OCI-LY1 (cell line): ENCODE measurements at regions not wholly inside any gene's neighbourhood (a gene's known extent, or its start where the extent isn't known, plus 50 kb on each side); places are given as distances from the start of the nearest gene placed in this dataset.

Source experiments
- H2AFZ ChIP-seq: fragments of 200-600 bp; sonication (generic), shearing (Covaris generic); 2 replicates; pipeline ENCODE4 v1.6.0; 2014; ENCODE audit warnings: antibody characterized with exemption, mild to moderate bottlenecking, low read length
- H3F3A ChIP-seq: fragments of 200-600 bp; sonication (generic), shearing (Covaris generic); 2 replicates; pipeline ENCODE4 v1.6.0; 2014; ENCODE audit warnings: mild to moderate bottlenecking, antibody characterized with exemption, low read length, moderate library complexity; ENCODE audit not compliant: insufficient read depth
- H3K27ac ChIP-seq: fragments of 200-600 bp; sonication (generic); 2 replicates; pipeline ENCODE4 v1.5.1; 2014; ENCODE audit warnings: low read length, mixed run types, mild to moderate bottlenecking, low read depth; ENCODE audit not compliant: poor library complexity, severe bottlenecking
- H3K27me3 ChIP-seq: fragments of 200-600 bp; sonication (generic); 2 replicates; pipeline ENCODE4 v1.6.0; 2014; ENCODE audit warnings: antibody characterized with exemption, mild to moderate bottlenecking, low read length, moderate library complexity; ENCODE audit not compliant: insufficient read depth
- H3K36me3 ChIP-seq: fragments of 200-600 bp; sonication (generic); 2 replicates; pipeline ENCODE4 v1.6.1; 2014; ENCODE audit warnings: mild to moderate bottlenecking, antibody characterized with exemption, low read length, moderate library complexity, mixed read lengths; ENCODE audit not compliant: insufficient read depth
- H3K4me1 ChIP-seq: fragments of 200-600 bp; sonication (generic); 2 replicates; pipeline ENCODE4 v1.5.1; 2014; ENCODE audit warnings: mild to moderate bottlenecking, low read length, moderate library complexity; ENCODE audit not compliant: insufficient read depth, severe bottlenecking
- H3K4me2 ChIP-seq: fragments of 200-600 bp; sonication (generic), shearing (Covaris generic); 2 replicates; pipeline ENCODE4 v1.6.1; 2014; ENCODE audit warnings: low read length
- H3K4me3 ChIP-seq: fragments of 200-600 bp; sonication (generic); 2 replicates; pipeline ENCODE4 v1.5.1; 2014; ENCODE audit warnings: low read length, low read depth, mild to moderate bottlenecking, mixed read lengths; ENCODE audit not compliant: poor library complexity, severe bottlenecking
- H3K79me2 ChIP-seq: fragments of 200-600 bp; shearing (Covaris generic); 2 replicates; pipeline ENCODE4 v1.6.1; 2016; ENCODE audit warnings: mixed run types, low read length, mixed read lengths; ENCODE audit not compliant: insufficient read depth
- H3K9ac ChIP-seq: fragments of 200-600 bp; sonication (generic), shearing (Covaris generic); 2 replicates; pipeline ENCODE4 v1.6.1; 2014; ENCODE audit warnings: mild to moderate bottlenecking, low read length, mixed read lengths
- H3K9me2 ChIP-seq: fragments of 200-600 bp; sonication (generic), shearing (Covaris generic); 2 replicates; pipeline ENCODE4 v1.6.1; 2014; ENCODE audit warnings: low read depth, mild to moderate bottlenecking, low read length, mixed read lengths
- H3K9me3 ChIP-seq: fragments of 200-600 bp; shearing (Covaris generic); 2 replicates; pipeline ENCODE4 v1.6.1; 2014; ENCODE audit warnings: low read length, mixed read lengths
- H4K20me1 ChIP-seq: fragments of 200-600 bp; sonication (generic), shearing (Covaris generic); 2 replicates; pipeline ENCODE4 v1.6.0; 2016; ENCODE audit warnings: mild to moderate bottlenecking, low read length; ENCODE audit not compliant: insufficient read depth
- CTCF ChIP-seq: fragments of 200-600 bp; sonication (generic), shearing (Covaris generic); IDR thresholded peaks from 2 replicates; pipeline ENCODE4 v1.5.1; 2017; ENCODE audit warnings: mild to moderate bottlenecking, antibody characterized with exemption, low read length, moderate library complexity, mixed read lengths
- EZH2 ChIP-seq: fragments of 200-600 bp; sonication (generic), shearing (Covaris generic); IDR thresholded peaks from 2 replicates; pipeline ENCODE4 v1.8.0; 2017; ENCODE audit warnings: borderline replicate concordance, mixed run types, mild to moderate bottlenecking, antibody characterized with exemption, low read length, moderate library complexity, mixed read lengths

- TF ChIP-seq CTCF (no peak), EZH2 (no peak)
- no peaks in the 10 kb centered on the region for H3K79me2 ChIP-seq
- no peaks in the 10 kb centered on the region for H3F3A ChIP-seq
- no peak overlapping the region for H3K27ac ChIP-seq
- H3K4me3 ChIP-seq: no peak overlapping the region
- no peak overlapping the region for H3K9ac ChIP-seq
- no peak overlapping the region for H2AFZ ChIP-seq
- H4K20me1 ChIP-seq: no peaks in the 10 kb centered on the region
- H3K36me3 ChIP-seq: no peaks in the 10 kb centered on the region
- no peaks in the 10 kb centered on the region for H3K4me1 ChIP-seq
- H3K4me2 ChIP-seq: no peak overlapping the region
- no peaks in the 10 kb centered on the region for H3K9me3 ChIP-seq
- no peaks in the 10 kb centered on the region for H3K9me2 ChIP-seq
- H3K27me3 ChIP-seq: no peaks in the 10 kb centered on the region
These were observed 695.9 kb upstream of the FAM98A start for GRCh38 chr2:34294961-34295360.

GRCh38 chr2:34291076-34291475 is 692.0 kb upstream of the FAM98A start:
- Histone ChIP-seq H3K4me1 (no peaks in the 10 kb centered on the region), H3K4me2 (no peak overlapping the region), H3K9ac (no peak overlapping the region), H3K36me3 (no peaks in the 10 kb centered on the region), H3K4me3 (no peak overlapping the region), H3K9me3 (no peaks in the 10 kb centered on the region), H3F3A (no peaks in the 10 kb centered on the region), H2AFZ (no peak overlapping the region), H3K27ac (no peak overlapping the region), H4K20me1 (no peaks in the 10 kb centered on the region), H3K27me3 (no peaks in the 10 kb centered on the region), H3K79me2 (no peaks in the 10 kb centered on the region), H3K9me2 (no peaks in the 10 kb centered on the region)
- TF ChIP-seq CTCF (no peak), EZH2 (no peak)

- Histone ChIP-seq H3K27me3 (no peaks in the 10 kb centered on the region), H3K9ac (no peak overlapping the region), H4K20me1 (no peaks in the 10 kb centered on the region), H3K4me3 (no peak overlapping the region), H3K4me2 (no peak overlapping the region), H3K27ac (no peak overlapping the region), H2AFZ (no peak overlapping the region), H3K36me3 (no peaks in the 10 kb centered on the region), H3K4me1 (no peaks in the 10 kb centered on the region), H3F3A (no peaks in the 10 kb centered on the region), H3K79me2 (no peaks in the 10 kb centered on the region), H3K9me2 (no peaks in the 10 kb centered on the region), H3K9me3 (no peaks in the 10 kb centered on the region)
- TF ChIP-seq EZH2 (no peak), CTCF (no peak)
These were observed 688.9 kb upstream of the FAM98A start for GRCh38 chr2:34288016-34288415.
